B cell (primary cell): ENCODE measurements at regions not wholly inside any gene's neighbourhood (a gene's known extent, or its start where the extent isn't known, plus 50 kb on each side); places are given as distances from the start of the nearest gene placed in this dataset.

Experiments used
- CTCF ChIP-seq: fragments of 200-600 bp; IDR thresholded peaks from one replicate; pipeline ENCODE4 v1.8.0; 2022; ENCODE audit warnings: antibody characterized with exemption, mild to moderate bottlenecking
- EZH2 ChIP-seq: IDR thresholded peaks from 2 replicates; pipeline ENCODE4 v1.6.1; 2012; ENCODE audit warnings: borderline replicate concordance, low read depth, mild to moderate bottlenecking, moderate library complexity, low read length; ENCODE audit not compliant: insufficient read depth, poor library complexity, severe bottlenecking

- TF ChIP-seq CTCF (no peak), EZH2 (no peak)
Observed at GRCh38 chr6:40885139-40885774, 153.8 kb downstream of the UNC5CL start.
